C4-2B (cell line): ENCODE measurements at regions not wholly inside any gene's neighbourhood (a gene's known extent, or its start where the extent isn't known, plus 50 kb on each side); places are given as distances from the start of the nearest gene placed in this dataset.

Experiments used
- H3K27ac ChIP-seq: fragments of 450-650 bp; 2 replicates; pipeline ENCODE4 v1.5.1; 2017
- CTCF ChIP-seq: fragments of 450-650 bp; conservative IDR thresholded peaks from 2 replicates; pipeline ENCODE4 v1.5.1; 2017; ENCODE audit warnings: mild to moderate bottlenecking
- ZFX ChIP-seq: fragments of 450-650 bp; IDR thresholded peaks from 2 replicates; pipeline ENCODE4 v1.6.1; 2017

- no peak overlapping the region for H3K27ac ChIP-seq
- TF ChIP-seq CTCF (no peak), ZFX (no peak)
Observed at GRCh38 chr1:70490153-70490552, 79.1 kb downstream of the CTH start.

GRCh38 chr1:70495370-70495769 lies 84.3 kb downstream of the CTH start:
- no peak for TF ChIP-seq CTCF
- TF ChIP-seq ZFX = no peak
- no peak overlapping the region for H3K27ac ChIP-seq

- H3K27ac ChIP-seq = no peak overlapping the region
- TF ChIP-seq ZFX = no peak
- TF ChIP-seq CTCF = no peak
Observed at GRCh38 chr1:70496181-70496580, 85.1 kb downstream of the CTH start.

- H3K27ac ChIP-seq = no peak overlapping the region
- TF ChIP-seq CTCF (no peak), ZFX (no peak)
Observed at GRCh38 chr1:70497152-70497551, 86.1 kb downstream of the CTH start.

GRCh38 chr1:70498666-70499065 lies 87.6 kb downstream of the CTH start:
- no peak overlapping the region for H3K27ac ChIP-seq
- TF ChIP-seq CTCF (no peak), ZFX (no peak)

- TF ChIP-seq ZFX = no peak
- TF ChIP-seq CTCF = no peak
- no peak overlapping the region for H3K27ac ChIP-seq
Observed at GRCh38 chr1:70499695-70500094, 88.6 kb downstream of the CTH start.

- TF ChIP-seq CTCF (no peak), ZFX (no peak)
- no peak overlapping the region for H3K27ac ChIP-seq
Observed at GRCh38 chr1:70503358-70503757, 92.3 kb downstream of the CTH start.
